T-cell (primary cell): ENCODE measurements at regions not wholly inside any gene's neighbourhood (a gene's known extent, or its start where the extent isn't known, plus 50 kb on each side); places are given as distances from the start of the nearest gene placed in this dataset.

Experiments used
- ATAC-seq, 4 experiments: fragments of 200-7000 bp in 3 of 4; fragments of 150-1000 bp in 1 of 4; cut with Tn5 transposase; replicated peaks in 1 of 4; 1 replicate in 3 of 4; 2 replicates in 1 of 4; pipeline ENCODE4 v1.10.0; 2021; ENCODE audit warnings: moderate library complexity in 3 of 4, mild to moderate bottlenecking in 2 of 4, moderate number of reproducible peaks in 1 of 4
- CTCF ChIA-PET, 2 donors: fragments of 300-600 bp; sonication (Branson Sonifier 250); formaldehyde crosslinking; loops; one replicate each; lab custom pipeline; 2022; ENCODE audit warnings: antibody characterized with exemption in 2 of 2; lab: Charles Lee
- POLR2A ChIA-PET, 2 donors: fragments of 300-600 bp; sonication (Branson Sonifier 250); formaldehyde crosslinking; loops; one replicate each; lab custom pipeline; 2022; ENCODE audit warnings: antibody characterized with exemption in 2 of 2; lab: Charles Lee
- DNase-seq, 35 experiments: peaks; one replicate each; pipeline versions ENCODE4 v3.0.0 to v3.0.0-alpha.2; 2013 to 2023
- H3K27ac ChIP-seq: one replicate; pipeline ENCODE4 v1.5.1; 2013; ENCODE audit warnings: low read length
- H3K27me3 ChIP-seq, 2 experiments: replicated peaks in 1 of 2; 1 replicate in 1 of 2; 2 replicates in 1 of 2; pipeline versions ENCODE4 v1.6.1 to v1.7.0; 2013; ENCODE audit warnings: low read length in 1 of 2, mixed read lengths in 1 of 2; ENCODE audit not compliant: control insufficient read depth in 2 of 2, insufficient read depth in 2 of 2; ENCODE audit errors: extremely low read depth in 1 of 2
- H3K36me3 ChIP-seq, 2 donors: 1 replicate in 1 of 2; 2 replicates in 1 of 2; pipeline versions ENCODE4 v1.6.1 to v1.7.0; 2013; ENCODE audit warnings: low read length in 1 of 2; ENCODE audit not compliant: control insufficient read depth in 2 of 2, insufficient read depth in 1 of 2; ENCODE audit errors: extremely low read depth in 1 of 2
- H3K4me1 ChIP-seq, 2 experiments: 1 replicate in 1 of 2; 2 replicates in 1 of 2; pipeline versions ENCODE4 v1.6.1 to v1.7.0; 2013; ENCODE audit warnings: low read length in 2 of 2, mixed read lengths in 1 of 2; ENCODE audit not compliant: insufficient read depth in 2 of 2, control insufficient read depth in 1 of 2; ENCODE audit errors: extremely low read depth in 1 of 2
- H3K4me3 ChIP-seq, 2 donors: 1 replicate in 1 of 2; 2 replicates in 1 of 2; pipeline versions ENCODE4 v1.5.1 to v1.7.0; 2013; ENCODE audit warnings: mild to moderate bottlenecking in 2 of 2, low read length in 1 of 2, moderate library complexity in 1 of 2; ENCODE audit not compliant: control insufficient read depth in 1 of 2; ENCODE audit errors: extremely low read depth in 1 of 2
- H3K9me3 ChIP-seq: 2 replicates; pipeline ENCODE4 v1.7.0; 2013
- H3K27ac Mint-ChIP-seq, 2 donors: one replicate each; pipeline ENCODE4 v1.8.0; 2020 to 2021; ENCODE audit warnings: mild to moderate bottlenecking in 2 of 2, mixed read lengths in 2 of 2
- H3K27me3 Mint-ChIP-seq, 2 donors: one replicate each; pipeline ENCODE4 v1.8.0; 2021 to 2022; ENCODE audit warnings: mixed read lengths in 2 of 2
- H3K36me3 Mint-ChIP-seq: one replicate; pipeline ENCODE4 v1.8.0; 2021; ENCODE audit warnings: mixed read lengths
- H3K4me1 Mint-ChIP-seq, 3 donors: one replicate each; pipeline ENCODE4 v1.8.0; 2020 to 2022; ENCODE audit warnings: mixed read lengths in 3 of 3, mild to moderate bottlenecking in 1 of 3
- H3K4me3 Mint-ChIP-seq, 3 donors: one replicate each; pipeline ENCODE4 v1.8.0; 2020 to 2022; ENCODE audit warnings: mild to moderate bottlenecking in 3 of 3, mixed read lengths in 3 of 3, moderate library complexity in 3 of 3
- H3K9me3 Mint-ChIP-seq, 3 donors: one replicate each; pipeline ENCODE4 v1.8.0; 2020 to 2022; ENCODE audit warnings: mixed read lengths in 3 of 3
- WGBS: methylation state at CpG from one replicate; pipeline ENCODE4 v1.1.5; 2013; ENCODE audit warnings: missing lambda C conversion rate; ENCODE audit not compliant: insufficient coverage; 5-methylcytosine and 5-hydroxymethylcytosine counted together

- no peak overlapping the region for H3K27ac ChIP-seq
- ATAC-seq = no peak
- Mint-ChIP-seq H3K27ac (no peak overlapping the region), H3K4me3 (no peak overlapping the region), H3K36me3 (no peaks in the 10 kb centered on the region), H3K27me3 (peaks cover 2 to 25% of the 10 kb centered on the region in 2 donors), H3K9me3 (peaks cover 2 to 9% (median 6%) of the 10 kb centered on the region in 3 donors), H3K4me1 (no peaks in the 10 kb centered on the region)
- H3K9me3 ChIP-seq = no peaks in the 10 kb centered on the region
- no peak for DNase-seq
- CTCF ChIA-PET = no interaction called here
- H3K36me3 ChIP-seq = no peaks in the 10 kb centered on the region
- POLR2A ChIA-PET = interaction anchor here in 1 of 2 donors (0.6 kb wide), 1 partner anchor 1918 kb away, joined by 3 read pairs; no protein-coding TSS in a partner anchor
- 83% methylated on average over 2 of the region's 4 CpGs for WGBS
- H3K4me3 ChIP-seq = no peak overlapping the region
- no peaks in the 10 kb centered on the region for H3K27me3 ChIP-seq
- no peaks in the 10 kb centered on the region for H3K4me1 ChIP-seq
These were observed 509.2 kb upstream of the MDFIC2 start for GRCh38 chr3:70821602-70822001.

GRCh38 chr3:70820397-70820796 lies 508.0 kb upstream of the MDFIC2 start:
- CTCF ChIA-PET = no interaction called here

GRCh38 chr3:70818145-70818544 lies 505.7 kb upstream of the MDFIC2 start:
- ChIA-PET POLR2A (no interaction called here), CTCF (no interaction called here)
- Histone ChIP-seq H3K4me1 (no peaks in the 10 kb centered on the region), H3K27ac (no peak overlapping the region), H3K4me3 (no peak overlapping the region), H3K9me3 (no peaks in the 10 kb centered on the region), H3K36me3 (no peaks in the 10 kb centered on the region), H3K27me3 (no peaks in the 10 kb centered on the region)
- no peak overlapping the region for H3K27ac Mint-ChIP-seq
- no peaks in the 10 kb centered on the region for H3K36me3 Mint-ChIP-seq
- WGBS = 50% methylated on average over 2 of the region's 2 CpGs
- DNase-seq (no peak), ATAC-seq (no peak)
- peaks cover 2 to 13% (median 9%) of the 10 kb centered on the region in 3 donors for H3K9me3 Mint-ChIP-seq
- no peaks in the 10 kb centered on the region for H3K4me1 Mint-ChIP-seq
- no peak overlapping the region for H3K4me3 Mint-ChIP-seq
- H3K27me3 Mint-ChIP-seq = peaks cover 5 to 25% of the 10 kb centered on the region in 2 donors

More at GRCh38 chr3:70820397-70820796, 508.0 kb upstream of the MDFIC2 start:
- Histone ChIP-seq H3K9me3 (no peaks in the 10 kb centered on the region), H3K27ac (no peak overlapping the region), H3K4me1 (no peaks in the 10 kb centered on the region), H3K36me3 (no peaks in the 10 kb centered on the region), H3K27me3 (no peaks in the 10 kb centered on the region), H3K4me3 (no peak overlapping the region)
- no peak for ATAC-seq
- POLR2A ChIA-PET = interaction anchor here in 1 of 2 donors (0.6 kb wide), 1 partner anchor 1067 kb away, joined by 6 read pairs; no protein-coding TSS in a partner anchor
- no peaks in the 10 kb centered on the region for H3K36me3 Mint-ChIP-seq
- no peak for DNase-seq
- peaks cover 5 to 30% of the 10 kb centered on the region in 2 donors for H3K27me3 Mint-ChIP-seq
- WGBS = no CpG with 5 or more reads among the region's 1 CpG
- no peak overlapping the region for H3K27ac Mint-ChIP-seq
- no peak overlapping the region for H3K4me3 Mint-ChIP-seq
- H3K9me3 Mint-ChIP-seq = peaks cover 2 to 13% (median 9%) of the 10 kb centered on the region in 3 donors
- no peaks in the 10 kb centered on the region for H3K4me1 Mint-ChIP-seq

GRCh38 chr3:70816346-70816745 lies 503.9 kb upstream of the MDFIC2 start:
- ChIA-PET POLR2A (no interaction called here), CTCF (no interaction called here)
- Histone ChIP-seq H3K4me1 (no peaks in the 10 kb centered on the region), H3K27ac (no peak overlapping the region), H3K4me3 (no peak overlapping the region), H3K36me3 (no peaks in the 10 kb centered on the region), H3K27me3 (no peaks in the 10 kb centered on the region), H3K9me3 (no peaks in the 10 kb centered on the region)
- peaks cover 5 to 19% of the 10 kb centered on the region in 2 donors for H3K27me3 Mint-ChIP-seq
- no peak for ATAC-seq
- no CpG with 5 or more reads among the region's 3 CpGs for WGBS
- H3K4me1 Mint-ChIP-seq = no peaks in the 10 kb centered on the region
- H3K27ac Mint-ChIP-seq = no peak overlapping the region
- H3K36me3 Mint-ChIP-seq = no peaks in the 10 kb centered on the region
- peaks cover 2 to 13% (median 9%) of the 10 kb centered on the region in 3 donors for H3K9me3 Mint-ChIP-seq
- no peak overlapping the region for H3K4me3 Mint-ChIP-seq
- no peak for DNase-seq

GRCh38 chr3:70815817-70816216 lies 503.4 kb upstream of the MDFIC2 start:
- Mint-ChIP-seq H3K27me3 (peaks cover 5 to 19% of the 10 kb centered on the region in 2 donors), H3K9me3 (peaks cover 2 to 13% (median 9%) of the 10 kb centered on the region in 3 donors), H3K4me3 (no peak overlapping the region), H3K4me1 (no peaks in the 10 kb centered on the region), H3K27ac (no peak overlapping the region), H3K36me3 (no peaks in the 10 kb centered on the region)
- POLR2A ChIA-PET = no interaction called here
- Histone ChIP-seq H3K27me3 (no peaks in the 10 kb centered on the region), H3K4me1 (no peaks in the 10 kb centered on the region), H3K4me3 (no peak overlapping the region), H3K36me3 (no peaks in the 10 kb centered on the region), H3K27ac (no peak overlapping the region), H3K9me3 (no peaks in the 10 kb centered on the region)
- CTCF ChIA-PET = no interaction called here
- WGBS = no CpG with 5 or more reads among the region's 4 CpGs
- DNase-seq = no peak
- no peak for ATAC-seq

GRCh38 chr3:70813311-70813710 lies 500.9 kb upstream of the MDFIC2 start:
- no peaks in the 10 kb centered on the region for H3K9me3 ChIP-seq
- no peaks in the 10 kb centered on the region for H3K4me1 Mint-ChIP-seq
- H3K27ac ChIP-seq = no peak overlapping the region
- H3K36me3 Mint-ChIP-seq = no peaks in the 10 kb centered on the region
- POLR2A ChIA-PET = no interaction called here
- H3K27me3 ChIP-seq = no peaks in the 10 kb centered on the region
- peaks cover 2 to 13% (median 9%) of the 10 kb centered on the region in 3 donors for H3K9me3 Mint-ChIP-seq
- H3K4me3 ChIP-seq = no peak overlapping the region
- no peaks in the 10 kb centered on the region for H3K4me1 ChIP-seq
- DNase-seq (no peak), ATAC-seq (no peak)
- CTCF ChIA-PET = no interaction called here
- WGBS = no CpG with 5 or more reads among the region's 3 CpGs
- H3K27ac Mint-ChIP-seq = no peak overlapping the region
- no peaks in the 10 kb centered on the region for H3K36me3 ChIP-seq
- peaks cover 5 to 14% of the 10 kb centered on the region in 2 donors for H3K27me3 Mint-ChIP-seq
- H3K4me3 Mint-ChIP-seq = no peak overlapping the region

GRCh38 chr3:70811880-70812279 lies 499.4 kb upstream of the MDFIC2 start:
- no peak overlapping the region for H3K4me3 Mint-ChIP-seq
- H3K36me3 Mint-ChIP-seq = no peaks in the 10 kb centered on the region
- ChIA-PET CTCF (no interaction called here), POLR2A (no interaction called here)
- peaks cover 6 to 11% of the 10 kb centered on the region in 2 donors for H3K27me3 Mint-ChIP-seq
- peaks cover 0 to 7% (median 5%) of the 10 kb centered on the region in 3 donors for H3K9me3 Mint-ChIP-seq
- ATAC-seq (no peak), DNase-seq (no peak)
- Histone ChIP-seq H3K4me3 (no peak overlapping the region), H3K9me3 (no peaks in the 10 kb centered on the region), H3K27ac (no peak overlapping the region), H3K27me3 (no peaks in the 10 kb centered on the region), H3K36me3 (no peaks in the 10 kb centered on the region), H3K4me1 (no peaks in the 10 kb centered on the region)
- 47% methylated on average over 2 of the region's 2 CpGs for WGBS
- no peaks in the 10 kb centered on the region for H3K4me1 Mint-ChIP-seq
- no peak overlapping the region for H3K27ac Mint-ChIP-seq
